ENCODE measurements at regions not wholly inside any gene's neighbourhood (a gene's known extent, or its start where the extent isn't known, plus 50 kb on each side); places are given as distances from the start of the nearest gene placed in this dataset.

- TF ChIP-seq TAF1 (IDR thresholded peaks at IDR 0.05; ENCODE audit: low read depth) = no peak
- no peak for TF ChIP-seq TEAD4 (IDR thresholded peaks at IDR 0.05)
- TF ChIP-seq EP300 (IDR thresholded peaks at IDR 0.05; ENCODE audit: borderline replicate concordance) = no peak
- no peak for TF ChIP-seq TCF12 (IDR thresholded peaks at IDR 0.05; ENCODE audit: low read depth)
- TF ChIP-seq NFIC (IDR thresholded peaks at IDR 0.05) = no peak
- TF ChIP-seq FOXM1 (IDR thresholded peaks at IDR 0.05; ENCODE audit: borderline replicate concordance, low read depth) = no peak
- TF ChIP-seq, protein P1, sequence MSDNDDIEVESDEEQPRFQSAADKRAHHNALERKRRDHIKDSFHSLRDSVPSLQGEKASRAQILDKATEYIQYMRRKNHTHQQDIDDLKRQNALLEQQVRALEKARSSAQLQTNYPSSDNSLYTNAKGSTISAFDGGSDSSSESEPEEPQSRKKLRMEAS (IDR thresholded peaks at IDR 0.05) = no peak
- TF ChIP-seq RAD21 (IDR thresholded peaks at IDR 0.05; ENCODE audit: low read depth) = no peak
- TF ChIP-seq USF1 (IDR thresholded peaks at IDR 0.05) = no peak
- no peak for TF ChIP-seq CEBPB (IDR thresholded peaks at IDR 0.05)
- TF ChIP-seq YY1 (IDR thresholded peaks at IDR 0.05; ENCODE audit: low read depth) = no peak
- no peak for TF ChIP-seq CREB1 (IDR thresholded peaks at IDR 0.05; ENCODE audit: low read depth)
- no peak for TF ChIP-seq ZBTB7A (IDR thresholded peaks at IDR 0.05; ENCODE audit: low read depth)
- TF ChIP-seq, protein P2, sequence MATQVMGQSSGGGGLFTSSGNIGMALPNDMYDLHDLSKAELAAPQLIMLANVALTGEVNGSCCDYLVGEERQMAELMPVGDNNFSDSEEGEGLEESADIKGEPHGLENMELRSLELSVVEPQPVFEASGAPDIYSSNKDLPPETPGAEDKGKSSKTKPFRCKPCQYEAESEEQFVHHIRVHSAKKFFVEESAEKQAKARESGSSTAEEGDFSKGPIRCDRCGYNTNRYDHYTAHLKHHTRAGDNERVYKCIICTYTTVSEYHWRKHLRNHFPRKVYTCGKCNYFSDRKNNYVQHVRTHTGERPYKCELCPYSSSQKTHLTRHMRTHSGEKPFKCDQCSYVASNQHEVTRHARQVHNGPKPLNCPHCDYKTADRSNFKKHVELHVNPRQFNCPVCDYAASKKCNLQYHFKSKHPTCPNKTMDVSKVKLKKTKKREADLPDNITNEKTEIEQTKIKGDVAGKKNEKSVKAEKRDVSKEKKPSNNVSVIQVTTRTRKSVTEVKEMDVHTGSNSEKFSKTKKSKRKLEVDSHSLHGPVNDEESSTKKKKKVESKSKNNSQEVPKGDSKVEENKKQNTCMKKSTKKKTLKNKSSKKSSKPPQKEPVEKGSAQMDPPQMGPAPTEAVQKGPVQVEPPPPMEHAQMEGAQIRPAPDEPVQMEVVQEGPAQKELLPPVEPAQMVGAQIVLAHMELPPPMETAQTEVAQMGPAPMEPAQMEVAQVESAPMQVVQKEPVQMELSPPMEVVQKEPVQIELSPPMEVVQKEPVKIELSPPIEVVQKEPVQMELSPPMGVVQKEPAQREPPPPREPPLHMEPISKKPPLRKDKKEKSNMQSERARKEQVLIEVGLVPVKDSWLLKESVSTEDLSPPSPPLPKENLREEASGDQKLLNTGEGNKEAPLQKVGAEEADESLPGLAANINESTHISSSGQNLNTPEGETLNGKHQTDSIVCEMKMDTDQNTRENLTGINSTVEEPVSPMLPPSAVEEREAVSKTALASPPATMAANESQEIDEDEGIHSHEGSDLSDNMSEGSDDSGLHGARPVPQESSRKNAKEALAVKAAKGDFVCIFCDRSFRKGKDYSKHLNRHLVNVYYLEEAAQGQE (IDR thresholded peaks at IDR 0.05; ENCODE audit: low read depth) = no peak
- TF ChIP-seq EGR1 (IDR thresholded peaks at IDR 0.05) = no peak
Measured at GRCh38 chr6:15879371-15880261, 216.8 kb upstream of the DTNBP1 start.

- TF ChIP-seq, protein P2 (IDR thresholded peaks at IDR 0.05; ENCODE audit: low read depth) = no peak
- TF ChIP-seq FOXM1 (IDR thresholded peaks at IDR 0.05; ENCODE audit: borderline replicate concordance, low read depth) = no peak
Measured at GRCh38 chr6:15877231-15877630, 214.4 kb upstream of the DTNBP1 start.

GRCh38 chr6:15876406-15876805, 213.6 kb upstream of the DTNBP1 start:
- TF ChIP-seq USF1 (IDR thresholded peaks at IDR 0.05) = no peak
- no peak for TF ChIP-seq EP300 (IDR thresholded peaks at IDR 0.05; ENCODE audit: borderline replicate concordance)
- TF ChIP-seq TCF12 (IDR thresholded peaks at IDR 0.05; ENCODE audit: low read depth) = no peak
- TF ChIP-seq CREB1 (IDR thresholded peaks at IDR 0.05; ENCODE audit: low read depth) = no peak
- TF ChIP-seq, protein P2 (IDR thresholded peaks at IDR 0.05; ENCODE audit: low read depth) = no peak
- no peak for TF ChIP-seq EGR1 (IDR thresholded peaks at IDR 0.05)
- TF ChIP-seq NFIC (IDR thresholded peaks at IDR 0.05) = no peak
- TF ChIP-seq TEAD4 (IDR thresholded peaks at IDR 0.05) = no peak
- TF ChIP-seq YY1 (IDR thresholded peaks at IDR 0.05; ENCODE audit: low read depth) = no peak
- no peak for TF ChIP-seq CEBPB (IDR thresholded peaks at IDR 0.05)

GRCh38 chr6:15875797-15876196, 213.0 kb upstream of the DTNBP1 start:
- TF ChIP-seq, protein P1 (IDR thresholded peaks at IDR 0.05) = no peak
- no peak for TF ChIP-seq RAD21 (IDR thresholded peaks at IDR 0.05; ENCODE audit: low read depth)
- TF ChIP-seq CREB1 (IDR thresholded peaks at IDR 0.05; ENCODE audit: low read depth) = no peak
- TF ChIP-seq YY1 (IDR thresholded peaks at IDR 0.05; ENCODE audit: low read depth) = no peak
- TF ChIP-seq, protein P2 (IDR thresholded peaks at IDR 0.05; ENCODE audit: low read depth) = no peak
- no peak for TF ChIP-seq EGR1 (IDR thresholded peaks at IDR 0.05)
- TF ChIP-seq NFIC (IDR thresholded peaks at IDR 0.05) = no peak
- no peak for TF ChIP-seq ZBTB7A (IDR thresholded peaks at IDR 0.05; ENCODE audit: low read depth)
- TF ChIP-seq FOXM1 (IDR thresholded peaks at IDR 0.05; ENCODE audit: borderline replicate concordance, low read depth) = no peak
- no peak for TF ChIP-seq EP300 (IDR thresholded peaks at IDR 0.05; ENCODE audit: borderline replicate concordance)
- TF ChIP-seq TEAD4 (IDR thresholded peaks at IDR 0.05) = no peak
- TF ChIP-seq CEBPB (IDR thresholded peaks at IDR 0.05) = no peak
- TF ChIP-seq TAF1 (IDR thresholded peaks at IDR 0.05; ENCODE audit: low read depth) = no peak
- no peak for TF ChIP-seq TCF12 (IDR thresholded peaks at IDR 0.05; ENCODE audit: low read depth)
- TF ChIP-seq USF1 (IDR thresholded peaks at IDR 0.05) = no peak
